Smooth muscle cell of the brain vasculature (primary cell): ENCODE measurements at regions not wholly inside any gene's neighbourhood (a gene's known extent, or its start where the extent isn't known, plus 50 kb on each side); places are given as distances from the start of the nearest gene placed in this dataset.
"Not testable (repeated sequence)": the region's sequence is repeated elsewhere in the genome, so short reads cannot be mapped to it uniquely, and the experiment has no call there.

Experiments used
- DNase-seq: peaks from one replicate; pipeline ENCODE4 v3.0.0-alpha.2; 2012; ENCODE audit warnings: low read depth, low spot score

DNA sequence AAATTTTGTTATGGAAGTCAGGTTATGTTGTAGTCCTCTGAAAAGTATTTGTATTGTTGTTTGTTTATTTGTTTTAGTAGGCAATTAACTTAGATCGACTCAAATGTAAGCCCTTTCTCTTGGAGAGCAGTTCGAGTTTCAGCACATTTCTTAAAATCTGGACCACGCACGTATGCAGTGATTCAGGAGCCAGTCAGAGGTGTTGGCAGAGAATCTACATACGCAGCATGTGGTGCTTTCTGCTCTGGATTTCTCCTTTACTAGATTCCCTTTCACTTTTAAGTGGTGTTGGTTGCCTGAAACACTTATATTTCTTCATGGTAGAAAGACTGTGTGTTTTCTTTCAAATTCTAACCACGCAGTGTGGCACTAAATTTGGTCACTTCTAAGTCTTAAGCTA lies 773.9 kb upstream of the LRATD1 start:
- DNase-seq: no peak

DNA sequence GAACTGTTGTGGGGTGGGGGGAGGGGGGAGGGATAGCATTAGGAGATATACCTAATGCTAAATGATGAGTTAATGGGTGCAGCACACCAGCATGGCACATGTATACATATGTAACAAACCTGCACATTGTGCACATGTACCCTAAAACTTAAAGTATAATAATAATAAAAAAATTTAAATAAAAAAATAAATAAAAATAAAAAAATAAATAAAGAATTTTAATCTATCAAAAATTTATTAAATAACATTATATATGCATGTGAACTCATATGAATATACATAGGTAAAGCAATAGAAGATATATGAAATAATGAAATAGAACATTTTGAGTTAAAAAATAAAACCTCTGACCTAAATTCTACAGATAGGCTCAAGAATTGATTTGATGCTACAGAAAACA lies 764.2 kb upstream of the LRATD1 start:
- DNase-seq: not testable (repeated sequence)

DNA sequence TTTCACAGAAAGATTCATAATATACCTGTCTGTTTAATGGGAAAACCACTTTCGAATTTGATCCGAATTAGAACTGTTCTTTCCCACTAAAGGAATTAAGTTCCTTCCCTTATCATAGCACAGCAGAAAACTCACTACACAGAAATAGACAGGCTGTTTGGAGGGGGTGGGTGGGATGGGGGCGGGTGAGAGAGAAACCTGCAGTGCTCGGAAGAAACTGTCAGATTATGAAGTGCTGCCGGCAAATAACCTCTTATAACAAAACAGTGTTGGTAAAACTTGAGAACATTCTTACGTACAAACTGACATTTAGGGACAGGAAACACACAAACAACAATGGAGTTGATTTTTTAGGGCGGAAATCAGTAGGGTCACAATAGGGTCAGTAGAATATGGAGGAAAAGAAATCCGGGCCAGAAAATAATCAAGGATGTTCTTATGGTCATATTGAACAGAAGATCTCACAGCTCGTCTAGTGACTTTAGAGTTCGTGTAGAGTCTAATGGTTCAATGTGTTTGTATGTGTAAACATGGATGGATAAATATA lies 756.0 kb upstream of the LRATD1 start:
- DNase-seq: no peak

DNA sequence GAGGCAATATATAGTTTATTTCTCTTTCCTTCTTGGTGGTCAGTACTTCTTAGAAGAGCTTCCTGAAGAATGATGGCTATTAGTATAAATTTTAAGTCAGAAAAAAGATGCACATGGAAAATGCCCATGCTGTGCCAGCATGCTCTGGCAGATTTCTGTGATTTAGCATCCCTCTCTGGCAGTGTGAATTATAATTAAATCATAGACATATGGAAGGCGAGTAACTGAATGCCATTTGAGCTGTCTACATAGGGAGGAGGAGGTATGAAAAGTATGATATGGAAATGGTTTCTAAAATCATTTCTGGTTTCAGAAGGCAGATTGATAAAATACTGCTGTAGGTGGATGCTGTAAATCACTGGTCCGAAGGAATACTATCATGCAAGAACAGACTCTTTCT lies 754.9 kb upstream of the LRATD1 start:
- DNase-seq: no peak

DNA sequence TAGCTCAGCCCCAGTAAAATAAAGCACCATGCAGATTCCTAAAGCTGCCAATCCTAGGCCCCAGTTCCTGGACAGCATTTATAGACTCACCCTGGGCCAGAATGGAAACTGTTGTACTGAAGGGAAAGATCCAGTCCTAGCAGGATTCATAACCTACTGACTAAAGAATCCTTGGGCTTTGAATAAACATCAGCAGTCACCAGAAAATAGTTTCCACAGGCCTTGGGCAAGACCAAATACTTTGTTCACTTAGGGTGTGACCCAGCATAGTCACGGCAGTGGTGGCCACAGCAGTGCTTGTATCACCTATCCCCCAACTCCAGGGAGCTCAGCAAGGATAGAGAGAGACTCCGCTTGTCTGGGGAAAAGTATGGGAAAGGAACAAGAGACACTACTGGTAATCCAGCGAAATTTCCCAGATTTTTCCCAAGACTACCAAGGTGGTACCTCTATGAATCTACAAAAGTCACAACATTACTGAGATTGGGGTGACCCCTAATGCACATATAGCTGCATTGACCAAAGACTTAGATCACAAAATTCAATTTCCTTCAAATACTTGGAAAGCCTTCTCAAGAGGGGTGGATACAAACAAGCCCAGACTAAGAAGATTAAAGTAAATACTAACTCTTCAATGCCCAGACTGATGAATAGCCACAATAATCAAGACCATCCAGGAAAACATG lies 748.1 kb upstream of the LRATD1 start:
- no peak for DNase-seq

DNA sequence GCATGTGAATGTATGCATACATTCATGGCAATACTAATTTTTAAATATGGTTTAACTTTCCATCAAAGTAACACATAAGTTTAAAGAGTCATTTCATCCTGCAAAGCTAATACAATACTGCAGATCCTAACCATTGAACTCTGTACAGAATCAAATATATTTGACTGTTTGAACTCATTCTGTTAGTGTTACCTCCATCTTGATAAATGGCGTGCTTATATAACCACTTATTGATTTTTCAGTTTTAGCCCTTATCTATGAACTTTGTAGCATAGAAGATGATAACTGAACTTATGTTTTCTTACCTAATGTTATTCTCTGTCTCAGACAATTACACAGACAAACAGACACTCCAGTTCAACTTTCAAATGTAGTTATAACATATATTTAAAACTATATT lies 731.0 kb upstream of the LRATD1 start:
- DNase-seq: no peak

DNA sequence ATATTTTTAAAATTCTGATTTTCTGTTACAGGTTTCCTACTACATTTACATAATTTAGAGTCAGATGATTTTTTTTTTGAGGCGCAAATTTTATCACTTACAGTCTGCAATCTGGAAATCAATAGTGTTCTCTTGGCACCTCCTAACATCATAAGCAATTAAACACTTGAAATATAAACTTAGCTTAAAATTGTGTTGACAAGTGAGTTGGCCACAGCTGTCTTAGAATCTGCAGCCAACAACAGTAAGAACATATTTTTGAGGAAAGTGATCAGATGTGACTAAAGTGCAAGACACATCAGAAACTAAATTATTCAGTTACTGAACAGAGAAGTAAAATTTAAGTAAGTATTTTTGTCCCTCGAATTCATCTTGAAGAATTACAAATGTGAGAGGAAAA lies 726.7 kb upstream of the LRATD1 start:
- DNase-seq: no peak

DNA sequence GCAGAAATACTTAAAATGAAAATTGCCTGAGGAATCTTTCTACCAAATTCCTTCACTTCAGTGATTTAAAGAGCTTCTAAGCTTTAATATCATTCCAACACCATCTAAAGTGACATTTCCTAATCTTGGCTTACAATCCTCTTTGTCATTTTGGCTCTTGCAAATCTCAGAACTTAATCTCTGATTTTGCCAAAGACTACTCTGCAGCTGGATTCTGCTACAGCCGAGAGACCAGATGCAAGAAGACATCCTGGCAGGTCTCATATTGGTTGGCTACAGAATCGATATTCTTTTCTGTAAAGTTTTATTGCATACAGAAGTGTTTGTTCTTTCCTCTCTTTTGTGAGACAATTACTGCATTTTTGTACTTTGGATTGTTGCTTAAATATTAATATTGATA lies 716.5 kb upstream of the LRATD1 start:
- no peak for DNase-seq

DNA sequence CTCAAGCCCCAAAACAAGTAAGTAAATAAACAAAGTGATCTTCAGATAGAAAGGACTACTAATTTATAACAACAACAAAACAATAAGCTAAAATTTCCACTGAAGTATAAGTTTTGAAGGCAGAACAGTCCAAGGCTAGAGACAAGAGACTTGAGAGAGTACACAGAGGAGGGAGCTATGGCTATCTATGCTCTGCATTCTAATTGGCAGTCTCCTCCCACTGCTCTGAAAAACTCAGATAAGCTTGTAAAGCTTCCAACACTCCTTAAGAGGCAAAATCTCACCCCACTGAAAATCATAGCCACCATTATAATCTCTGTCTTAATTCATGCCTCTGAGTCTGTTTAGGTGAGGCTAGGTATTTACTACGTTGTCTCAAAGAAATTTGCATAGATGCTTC lies 714.6 kb upstream of the LRATD1 start:
- DNase-seq: no peak

DNA sequence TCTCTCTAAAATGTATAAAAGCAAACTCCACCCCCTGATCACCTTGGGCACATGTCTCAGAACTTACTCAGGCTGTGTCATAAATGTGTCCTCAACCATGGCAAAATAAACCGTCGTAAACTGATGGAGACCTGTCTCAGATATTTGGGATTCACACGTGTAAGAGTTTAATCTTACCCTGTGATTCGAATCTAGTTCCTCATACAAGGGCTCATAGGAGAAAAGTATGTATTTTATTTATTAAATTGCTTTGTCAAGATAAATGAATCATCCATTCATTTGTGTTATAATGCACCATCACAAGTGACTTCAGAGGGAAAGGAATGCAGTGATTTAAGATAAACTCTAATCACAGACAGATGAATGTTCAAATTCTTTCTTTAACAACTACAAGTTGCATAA lies 712.5 kb upstream of the LRATD1 start:
- no peak for DNase-seq

DNA sequence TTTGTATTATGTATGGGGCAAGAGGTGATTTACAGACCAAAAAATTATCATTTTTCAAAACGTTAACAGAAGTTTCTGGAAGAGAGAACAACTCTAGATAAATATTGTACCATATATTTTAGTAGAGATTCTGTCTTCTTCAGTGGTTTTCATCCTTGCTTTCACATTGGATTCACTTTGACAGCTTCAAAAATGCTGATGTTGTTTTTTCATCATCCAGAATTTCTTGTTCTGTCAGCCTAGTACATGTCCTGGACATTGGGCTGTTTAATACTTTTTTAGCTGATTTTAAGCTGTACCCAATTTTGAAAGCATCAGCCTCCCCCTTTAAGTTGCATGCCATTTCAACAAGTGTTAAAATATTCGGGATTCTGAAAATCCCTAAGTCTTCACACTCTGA lies 711.3 kb upstream of the LRATD1 start:
- no peak for DNase-seq

DNA sequence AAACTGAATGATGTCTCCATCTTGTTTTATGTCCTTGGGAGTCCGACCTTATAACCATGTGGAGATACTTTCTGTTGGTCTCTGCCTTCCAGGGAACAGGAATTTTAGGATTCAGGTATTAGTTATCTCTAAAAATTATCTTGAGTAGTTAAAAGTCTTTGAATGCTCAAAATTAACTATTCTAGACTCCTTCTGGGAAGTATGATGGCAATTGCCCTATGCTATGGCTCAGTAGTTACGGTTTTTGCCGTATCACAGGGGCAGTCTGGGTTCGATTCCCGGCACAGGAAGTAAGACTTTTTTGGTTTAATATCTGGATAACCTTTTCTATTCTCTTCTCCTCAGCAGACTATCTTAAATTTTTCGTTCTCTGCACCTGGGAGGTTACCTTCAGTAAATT lies 708.7 kb upstream of the LRATD1 start:
- no peak for DNase-seq

DNA sequence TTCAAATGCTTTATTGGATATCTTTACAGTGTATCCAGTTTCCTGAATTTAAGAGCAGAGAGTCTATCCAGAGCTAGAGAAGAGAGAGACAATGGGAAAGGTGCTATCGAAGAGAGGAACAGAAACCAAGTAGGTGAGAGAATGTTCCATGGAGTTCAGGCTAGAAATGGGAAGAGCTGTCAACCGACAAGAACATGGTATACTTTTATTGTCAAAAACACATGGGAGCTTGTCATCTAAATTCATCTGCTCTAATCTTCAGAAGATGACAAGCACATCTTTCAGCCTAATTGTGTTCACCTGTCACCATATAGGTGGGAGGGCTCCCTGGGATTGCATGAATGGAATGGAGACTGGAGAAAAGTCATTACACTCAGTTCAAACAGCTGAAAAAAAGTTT lies 690.4 kb upstream of the LRATD1 start:
- DNase-seq: no peak

DNA sequence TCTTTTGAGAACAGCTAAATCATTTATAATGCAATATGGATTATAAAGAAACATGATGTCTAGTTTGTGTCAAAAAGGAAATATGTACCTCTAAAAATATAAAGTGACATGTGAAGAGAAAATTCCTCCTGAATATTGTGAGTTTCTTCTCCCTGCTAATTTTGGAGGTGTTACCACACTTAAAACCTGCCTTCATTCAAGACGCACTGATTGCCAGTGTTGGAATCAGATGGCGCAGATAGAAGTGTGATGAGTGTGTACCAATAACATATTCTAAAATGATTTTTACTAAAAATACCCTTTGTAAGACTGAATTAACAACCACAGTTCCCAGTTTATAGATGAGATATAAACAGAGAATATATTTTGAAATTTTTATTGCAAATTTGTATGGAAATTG lies 681.8 kb upstream of the LRATD1 start:
- DNase-seq: no peak

DNA sequence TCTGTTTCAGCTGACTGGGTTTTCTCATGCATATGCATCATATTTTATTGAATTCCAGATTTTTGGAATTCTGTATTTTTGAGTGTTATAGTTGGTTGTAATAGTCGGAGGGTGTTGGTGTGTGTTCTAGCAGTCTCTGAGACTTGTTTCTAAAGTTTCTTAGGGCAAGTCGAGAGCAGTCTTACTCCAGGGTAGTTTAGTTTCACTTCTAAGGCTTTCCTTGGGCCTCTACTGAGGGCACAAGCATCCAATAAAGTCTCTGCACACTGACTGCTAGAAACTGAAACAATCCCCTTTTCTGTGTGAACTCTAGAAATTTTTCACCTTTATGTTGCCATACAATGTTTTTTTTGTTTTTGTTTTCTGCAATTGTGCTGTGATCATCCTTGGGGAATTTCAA lies 663.7 kb upstream of the LRATD1 start:
- DNase-seq: no peak

DNA sequence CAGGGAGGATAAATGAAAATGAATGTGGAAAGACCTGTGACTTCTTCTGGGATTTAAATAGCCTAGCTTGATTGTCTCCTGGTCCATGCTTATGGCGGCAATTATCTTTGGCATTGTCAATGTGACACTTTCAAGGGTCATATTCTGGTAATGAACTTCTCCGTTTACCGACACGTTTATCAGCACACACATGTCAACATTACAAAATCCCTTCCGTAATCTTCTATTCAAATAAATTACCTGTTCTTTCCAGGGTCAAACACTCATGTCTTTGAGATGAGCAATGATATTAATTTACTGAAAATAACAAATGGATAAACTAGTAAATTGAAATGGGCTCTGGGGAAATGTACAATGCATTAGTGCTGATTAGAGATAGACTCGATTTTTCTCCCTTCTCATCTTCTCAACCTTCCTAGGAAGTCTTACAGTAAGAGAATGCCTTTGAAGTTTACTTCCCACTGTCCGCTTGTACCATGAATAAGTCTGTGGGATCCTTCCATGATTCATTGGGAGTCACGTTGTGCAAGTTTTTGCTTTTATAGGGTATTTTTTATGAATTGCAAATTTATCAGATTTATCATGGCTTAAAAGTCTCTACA lies 646.3 kb upstream of the LRATD1 start:
- no peak for DNase-seq

DNA sequence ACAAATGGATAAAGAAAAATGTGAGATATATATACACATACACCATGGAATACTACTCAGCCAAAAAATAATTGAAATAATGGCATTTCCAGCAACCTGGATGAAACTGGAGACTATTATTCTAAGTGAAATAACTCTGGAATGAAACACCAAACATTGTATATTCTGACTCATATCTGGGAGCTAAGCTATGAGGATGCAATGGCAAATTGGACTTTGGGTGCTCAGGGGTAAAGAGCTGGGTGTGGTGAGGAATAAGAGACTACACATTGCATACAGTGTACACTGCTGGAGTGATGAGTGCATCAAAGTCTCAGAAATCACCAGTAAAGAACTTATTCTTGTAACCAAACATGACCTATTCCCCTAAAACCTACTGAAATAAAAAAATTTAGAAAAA lies 636.0 kb upstream of the LRATD1 start:
- DNase-seq: no peak

DNA sequence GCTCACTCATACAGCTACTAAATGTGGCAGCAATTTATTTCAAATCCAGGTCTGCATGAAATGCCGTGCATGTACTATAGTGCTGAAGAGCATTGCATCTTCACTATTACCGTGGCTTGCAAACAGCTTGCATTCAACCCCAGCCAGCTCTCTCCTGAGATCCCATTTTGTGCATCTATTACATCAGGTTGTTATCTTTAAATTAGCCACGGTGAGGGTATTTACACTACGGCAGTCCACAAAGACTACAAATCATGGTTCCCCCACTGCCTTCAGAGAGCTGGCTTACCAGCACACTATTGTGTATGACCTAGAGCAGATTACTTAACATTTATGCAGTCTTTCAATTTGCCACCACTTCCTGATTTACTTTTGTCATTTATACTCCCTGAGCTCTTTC lies 621.3 kb upstream of the LRATD1 start:
- DNase-seq: no peak

DNA sequence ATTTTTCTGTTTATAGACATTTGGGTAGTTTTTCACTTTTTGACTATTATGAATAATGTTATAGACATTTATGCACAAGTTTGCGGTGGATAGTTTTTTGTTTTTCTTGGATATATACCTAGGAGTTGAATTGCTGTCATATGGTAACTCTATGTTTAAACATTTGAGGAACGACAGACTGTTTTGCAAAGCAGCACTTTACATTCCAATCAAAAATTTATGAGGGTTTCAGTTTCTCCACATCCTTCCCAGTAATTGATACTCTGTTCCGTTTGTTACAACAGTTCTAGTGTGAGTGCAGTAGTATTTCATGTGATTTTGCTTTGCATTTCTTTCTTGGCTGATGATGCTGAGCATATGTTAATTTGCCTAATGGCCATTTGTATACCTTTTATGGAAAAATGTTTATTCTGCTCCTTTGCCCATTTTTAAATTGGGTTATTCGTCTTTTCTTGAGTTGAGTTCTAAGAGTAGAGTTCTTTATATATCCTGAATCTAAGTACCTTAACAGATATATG lies 617.3 kb upstream of the LRATD1 start:
- no peak for DNase-seq

DNA sequence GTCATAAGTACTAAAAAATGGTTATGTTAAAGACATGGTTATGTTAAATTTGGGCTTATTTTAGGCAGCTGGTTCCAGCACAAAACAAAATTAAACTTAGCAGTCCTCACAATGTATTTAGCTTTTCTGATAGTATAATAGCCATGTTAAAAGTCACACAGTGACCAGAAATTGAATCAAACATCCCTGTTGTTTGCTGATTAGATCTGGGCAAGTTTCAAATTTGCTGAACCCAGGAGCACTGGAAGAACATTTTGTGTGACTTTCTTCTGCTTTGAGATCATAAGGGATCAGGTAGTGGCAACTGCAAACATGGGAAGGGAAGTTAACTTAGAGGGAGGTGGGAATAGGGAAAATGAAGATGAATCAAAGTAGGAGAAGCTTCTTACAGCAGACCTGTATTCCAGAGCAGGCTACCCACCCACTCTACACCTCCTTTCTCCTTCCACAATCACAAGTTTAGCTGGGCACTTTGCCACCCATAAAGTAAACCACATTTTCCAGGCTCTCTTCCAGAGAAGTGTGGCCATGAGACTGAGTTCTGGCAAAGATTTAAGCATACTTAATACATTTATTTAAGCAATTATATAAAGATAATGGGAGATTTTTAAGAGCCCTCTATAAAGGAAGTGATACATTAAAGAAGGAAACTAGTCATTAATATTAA lies 616.1 kb upstream of the LRATD1 start:
- DNase-seq: no peak

DNA sequence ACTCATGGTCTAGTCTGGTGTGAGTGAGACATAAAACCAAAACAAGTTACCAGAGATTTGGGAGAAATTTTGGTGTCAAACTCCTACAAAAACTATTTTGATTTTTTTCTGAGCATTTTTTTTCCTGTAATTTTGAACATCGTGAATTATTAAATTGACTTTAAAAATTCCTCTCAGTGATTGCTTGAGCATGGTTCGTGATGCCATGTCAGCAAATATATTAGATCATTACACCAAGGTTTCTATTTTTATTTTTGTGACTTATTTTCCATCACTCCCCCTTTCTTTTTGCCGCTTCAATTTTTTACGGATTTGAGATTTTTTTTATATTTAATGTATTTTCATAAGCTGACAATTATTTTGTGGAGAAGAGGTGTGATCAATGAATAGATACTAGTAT lies 613.9 kb upstream of the LRATD1 start:
- DNase-seq: no peak

DNA sequence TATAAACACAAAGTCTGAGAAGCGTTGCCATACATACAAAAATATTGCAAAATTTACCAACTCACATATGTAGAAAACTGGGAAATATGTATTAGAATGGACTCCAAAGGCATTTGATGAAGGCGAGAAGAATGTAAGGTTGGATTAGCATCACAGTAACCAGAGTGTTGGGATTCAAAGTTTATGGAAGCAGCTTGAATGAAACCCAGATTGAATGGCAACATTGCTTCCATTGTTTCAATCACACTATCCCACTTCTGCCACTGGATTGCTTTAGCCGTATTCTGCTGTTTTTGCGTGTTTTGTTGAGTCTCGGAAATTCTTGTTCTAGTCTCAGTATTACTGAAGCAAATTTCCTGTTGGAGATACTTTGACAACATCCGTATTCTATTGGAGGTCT lies 609.0 kb upstream of the LRATD1 start:
- DNase-seq: no peak

DNA sequence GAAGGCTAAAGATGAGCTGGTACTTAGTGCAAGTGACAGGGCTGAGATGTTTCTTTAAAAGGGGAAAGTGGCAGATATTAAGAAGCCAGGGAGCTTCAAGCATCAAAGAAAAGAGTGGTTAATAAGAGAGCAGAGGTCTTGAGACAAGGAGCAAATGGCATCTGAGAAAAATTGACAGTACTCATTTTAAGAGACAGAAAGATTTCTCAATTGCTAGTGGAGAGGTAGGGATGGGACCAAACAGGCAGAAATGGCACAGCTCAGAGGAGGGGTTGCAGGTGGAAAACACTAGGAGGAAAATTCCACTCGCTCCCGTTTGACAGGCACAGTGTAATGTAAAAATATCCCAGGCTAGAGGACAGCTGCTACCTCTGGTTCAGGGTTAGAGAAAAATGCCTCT lies 593.4 kb upstream of the LRATD1 start:
- DNase-seq: no peak
